ENCODE measurements at regions not wholly inside any gene's neighbourhood (a gene's known extent, or its start where the extent isn't known, plus 50 kb on each side); places are given as distances from the start of the nearest gene placed in this dataset.

- no peak for TF ChIP-seq CTCF (IDR thresholded peaks at IDR 0.05)
- TF ChIP-seq POLR2A (IDR thresholded peaks at IDR 0.05), result no peak
Observed at GRCh38 chr11:69416762-69417698, 64.4 kb upstream of the LINC01488 start.
